BE2C (cell line): ENCODE measurements at regions not wholly inside any gene's neighbourhood (a gene's known extent, or its start where the extent isn't known, plus 50 kb on each side); places are given as distances from the start of the nearest gene placed in this dataset.
"Not testable (repeated sequence)": the region's sequence is repeated elsewhere in the genome, so short reads cannot be mapped to it uniquely, and the experiment has no call there.

Experiments used
- DNase-seq: peaks from one replicate; pipeline ENCODE4 v3.0.0-alpha.2; 2020
- H3K27me3 ChIP-seq: fragments of 250-450 bp; sonication (Bioruptor Pico); 2 replicates; pipeline ENCODE4 v1.5.1; 2020; ENCODE audit warnings: mild to moderate bottlenecking
- H3K36me3 ChIP-seq: fragments of 250-450 bp; sonication (Bioruptor Pico); 2 replicates; pipeline ENCODE4 v1.5.1; 2020; ENCODE audit warnings: mild to moderate bottlenecking
- H3K4me1 ChIP-seq: fragments of 250-450 bp; sonication (Bioruptor Pico); 2 replicates; pipeline ENCODE4 v1.5.1; 2020
- H3K4me3 ChIP-seq: 2 replicates; pipeline ENCODE4 v1.5.1; 2011; ENCODE audit warnings: low read depth, low read length
- H3K9me3 ChIP-seq: fragments of 250-450 bp; sonication (Bioruptor Pico); 2 replicates; pipeline ENCODE4 v1.5.1; 2020
- CTCF ChIP-seq: IDR thresholded peaks from 2 replicates; pipeline ENCODE4 v1.5.1; 2012; ENCODE audit warnings: mild to moderate bottlenecking, low read depth, low read length

DNA sequence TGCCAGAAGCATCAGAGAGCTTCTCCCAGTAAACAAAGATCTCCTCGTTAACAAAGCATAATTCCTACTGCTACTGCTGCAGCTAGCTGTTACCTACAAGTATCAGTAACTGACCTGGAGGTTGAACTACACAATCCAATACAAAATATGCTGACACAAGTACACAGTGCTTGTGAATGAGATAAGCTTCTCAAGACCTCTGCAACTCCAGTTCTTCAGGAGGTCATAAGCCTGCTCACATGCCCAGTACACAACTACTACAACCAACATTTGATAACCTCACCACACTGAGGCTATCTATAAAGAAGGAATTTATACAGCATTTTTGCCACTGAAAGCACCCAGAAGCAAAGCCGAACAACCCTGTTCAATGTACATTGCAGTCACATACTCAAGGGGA, 66.7 kb upstream of the SMARCAD1 start:
- Histone ChIP-seq H3K36me3 (no peaks in the 10 kb centered on the region), H3K4me1 (no peaks in the 10 kb centered on the region), H3K9me3 (no peaks in the 10 kb centered on the region), H3K4me3 (no peak overlapping the region), H3K27me3 (no peaks in the 10 kb centered on the region)
- TF ChIP-seq CTCF, result no peak
- no peak for DNase-seq

DNA sequence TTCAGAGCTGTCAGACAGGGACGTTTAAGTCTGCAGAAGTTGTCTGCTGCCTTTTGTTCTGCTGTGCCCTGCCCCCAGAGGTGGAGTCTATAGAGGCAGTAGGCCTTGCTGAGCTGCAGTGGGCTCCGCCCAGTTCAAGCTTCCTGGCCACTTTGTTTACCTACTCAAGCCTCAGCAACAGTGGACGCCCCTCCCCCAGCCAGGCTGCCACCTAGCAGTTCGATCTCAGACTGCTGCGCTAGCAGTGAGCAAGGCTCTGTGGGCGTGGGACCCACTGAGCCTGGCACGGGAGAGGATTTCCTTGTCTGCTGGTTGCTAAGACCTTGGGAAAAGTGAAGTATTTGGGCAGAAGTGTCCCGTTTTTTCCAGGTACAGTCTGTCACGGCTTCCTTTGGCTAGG, 59.6 kb upstream of the SMARCAD1 start:
- H3K4me1 ChIP-seq, H3K9me3 ChIP-seq, DNase-seq, H3K27me3 ChIP-seq, H3K36me3 ChIP-seq, H3K4me3 ChIP-seq: not testable (repeated sequence)

- DNase-seq, result no peak
- Histone ChIP-seq H3K36me3 (no peaks in the 10 kb centered on the region), H3K4me3 (no peak overlapping the region), H3K27me3 (no peaks in the 10 kb centered on the region), H3K4me1 (no peaks in the 10 kb centered on the region), H3K9me3 (peaks cover 3% of the 10 kb centered on the region)
- TF ChIP-seq CTCF, result no peak
Observed at GRCh38 chr4:94152466-94152865, 55.2 kb upstream of the SMARCAD1 start.

- H3K9me3 ChIP-seq, DNase-seq: not testable (repeated sequence)
Observed at GRCh38 chr4:94155404-94155803, 52.3 kb upstream of the SMARCAD1 start.

GRCh38 chr4:94156826-94157225, 50.8 kb upstream of the SMARCAD1 start:
- Histone ChIP-seq H3K9me3 (no peaks in the 10 kb centered on the region), H3K4me1 (no peaks in the 10 kb centered on the region), H3K27me3 (no peaks in the 10 kb centered on the region), H3K4me3 (no peak overlapping the region), H3K36me3 (no peaks in the 10 kb centered on the region)
- no peak for TF ChIP-seq CTCF
- no peak for DNase-seq

More at GRCh38 chr4:94155404-94155803, 52.3 kb upstream of the SMARCAD1 start:
- not testable (repeated sequence) for H3K27me3 ChIP-seq, H3K4me3 ChIP-seq, H3K4me1 ChIP-seq, H3K36me3 ChIP-seq
